B cell (primary cell): ENCODE measurements at regions not wholly inside any gene's neighbourhood (a gene's known extent, or its start where the extent isn't known, plus 50 kb on each side); places are given as distances from the start of the nearest gene placed in this dataset.

ENCODE experiments used
- CTCF ChIP-seq: fragments of 200-600 bp; IDR thresholded peaks from one replicate; pipeline ENCODE4 v1.8.0; 2022; ENCODE audit warnings: antibody characterized with exemption, mild to moderate bottlenecking
- EZH2 ChIP-seq: IDR thresholded peaks from 2 replicates; pipeline ENCODE4 v1.6.1; 2012; ENCODE audit warnings: borderline replicate concordance, low read depth, mild to moderate bottlenecking, moderate library complexity, low read length; ENCODE audit not compliant: insufficient read depth, poor library complexity, severe bottlenecking

GRCh38 chr15:39236375-39236774 is 344.5 kb upstream of the THBS1 start:
- TF ChIP-seq CTCF (no peak), EZH2 (no peak)
